Ishikawa (cell line): ENCODE measurements at regions not wholly inside any gene's neighbourhood (a gene's known extent, or its start where the extent isn't known, plus 50 kb on each side); places are given as distances from the start of the nearest gene placed in this dataset.

Experiments used
- CEBPB ChIP-seq: IDR thresholded peaks from 2 replicates; pipeline ENCODE4 v1.6.1; 2012
- CREB1 ChIP-seq: IDR thresholded peaks from 2 replicates; pipeline ENCODE4 v1.6.1; 2012; ENCODE audit warnings: low read depth
- EGR1 ChIP-seq: IDR thresholded peaks from 2 replicates; pipeline ENCODE4 v1.6.1; 2012
- EP300 ChIP-seq: IDR thresholded peaks from 2 replicates; pipeline ENCODE4 v1.6.1; 2012; ENCODE audit warnings: borderline replicate concordance
- FOXM1 ChIP-seq: IDR thresholded peaks from 2 replicates; pipeline ENCODE4 v1.6.1; 2012; ENCODE audit warnings: low read depth, borderline replicate concordance
- NFIC ChIP-seq: IDR thresholded peaks from 2 replicates; pipeline ENCODE4 v1.6.1; 2012
- RAD21 ChIP-seq: IDR thresholded peaks from 2 replicates; pipeline ENCODE4 v1.6.1; 2012; ENCODE audit warnings: low read depth
- TAF1 ChIP-seq: IDR thresholded peaks from 2 replicates; pipeline ENCODE4 v1.6.1; 2012; ENCODE audit warnings: low read depth, mild to moderate bottlenecking
- TCF12 ChIP-seq: IDR thresholded peaks from 2 replicates; pipeline ENCODE4 v1.6.1; 2012; ENCODE audit warnings: low read depth
- TEAD4 ChIP-seq: IDR thresholded peaks from 2 replicates; pipeline ENCODE4 v1.6.1; 2012
- USF1 ChIP-seq: IDR thresholded peaks from 2 replicates; pipeline ENCODE4 v1.6.1; 2012
- YY1 ChIP-seq: IDR thresholded peaks from 2 replicates; pipeline ENCODE4 v1.6.1; 2012; ENCODE audit warnings: low read depth
- ZBTB7A ChIP-seq: IDR thresholded peaks from 2 replicates; pipeline ENCODE4 v1.6.1; 2012; ENCODE audit warnings: low read depth
- TF ChIP-seq, protein P1 (sequence below): IDR thresholded peaks from 2 replicates; pipeline ENCODE4 v1.6.1; 2012; ENCODE audit warnings: low read depth, mild to moderate bottlenecking
- TF ChIP-seq, protein P2 (sequence below): IDR thresholded peaks from 2 replicates; pipeline ENCODE4 v1.6.1; 2012

- TF ChIP-seq TAF1 (no peak), TEAD4 (no peak), FOXM1 (no peak), YY1 (no peak), NFIC (no peak), ZBTB7A (no peak), TCF12 (no peak), CEBPB (no peak), EP300 (no peak), EGR1 (no peak)
- TF ChIP-seq, protein P1, sequence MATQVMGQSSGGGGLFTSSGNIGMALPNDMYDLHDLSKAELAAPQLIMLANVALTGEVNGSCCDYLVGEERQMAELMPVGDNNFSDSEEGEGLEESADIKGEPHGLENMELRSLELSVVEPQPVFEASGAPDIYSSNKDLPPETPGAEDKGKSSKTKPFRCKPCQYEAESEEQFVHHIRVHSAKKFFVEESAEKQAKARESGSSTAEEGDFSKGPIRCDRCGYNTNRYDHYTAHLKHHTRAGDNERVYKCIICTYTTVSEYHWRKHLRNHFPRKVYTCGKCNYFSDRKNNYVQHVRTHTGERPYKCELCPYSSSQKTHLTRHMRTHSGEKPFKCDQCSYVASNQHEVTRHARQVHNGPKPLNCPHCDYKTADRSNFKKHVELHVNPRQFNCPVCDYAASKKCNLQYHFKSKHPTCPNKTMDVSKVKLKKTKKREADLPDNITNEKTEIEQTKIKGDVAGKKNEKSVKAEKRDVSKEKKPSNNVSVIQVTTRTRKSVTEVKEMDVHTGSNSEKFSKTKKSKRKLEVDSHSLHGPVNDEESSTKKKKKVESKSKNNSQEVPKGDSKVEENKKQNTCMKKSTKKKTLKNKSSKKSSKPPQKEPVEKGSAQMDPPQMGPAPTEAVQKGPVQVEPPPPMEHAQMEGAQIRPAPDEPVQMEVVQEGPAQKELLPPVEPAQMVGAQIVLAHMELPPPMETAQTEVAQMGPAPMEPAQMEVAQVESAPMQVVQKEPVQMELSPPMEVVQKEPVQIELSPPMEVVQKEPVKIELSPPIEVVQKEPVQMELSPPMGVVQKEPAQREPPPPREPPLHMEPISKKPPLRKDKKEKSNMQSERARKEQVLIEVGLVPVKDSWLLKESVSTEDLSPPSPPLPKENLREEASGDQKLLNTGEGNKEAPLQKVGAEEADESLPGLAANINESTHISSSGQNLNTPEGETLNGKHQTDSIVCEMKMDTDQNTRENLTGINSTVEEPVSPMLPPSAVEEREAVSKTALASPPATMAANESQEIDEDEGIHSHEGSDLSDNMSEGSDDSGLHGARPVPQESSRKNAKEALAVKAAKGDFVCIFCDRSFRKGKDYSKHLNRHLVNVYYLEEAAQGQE, result no peak
- TF ChIP-seq, protein P2, sequence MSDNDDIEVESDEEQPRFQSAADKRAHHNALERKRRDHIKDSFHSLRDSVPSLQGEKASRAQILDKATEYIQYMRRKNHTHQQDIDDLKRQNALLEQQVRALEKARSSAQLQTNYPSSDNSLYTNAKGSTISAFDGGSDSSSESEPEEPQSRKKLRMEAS, result no peak
These were observed 1011.1 kb upstream of the HS3ST1 start for GRCh38 chr4:12439633-12440305.

DNA sequence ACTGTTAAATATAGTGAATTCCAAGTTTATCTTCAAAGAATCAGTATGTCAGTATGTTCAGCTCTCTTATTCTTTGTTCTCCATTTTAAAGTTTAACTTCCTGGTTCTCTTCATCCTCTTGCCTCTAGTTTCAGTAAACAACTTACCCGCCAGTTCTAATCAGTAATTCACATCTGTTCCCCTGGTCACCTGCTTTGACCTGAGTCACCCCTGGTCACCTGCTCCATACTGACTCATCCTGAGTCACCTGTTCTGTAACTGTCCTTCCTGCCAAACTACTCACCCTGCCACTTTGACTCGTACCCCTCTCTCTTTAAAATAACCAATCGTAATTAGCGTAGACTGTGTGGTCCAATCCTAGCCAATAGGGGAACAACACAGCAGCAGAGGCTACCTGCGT lies 992.7 kb upstream of the HS3ST1 start:
- TF ChIP-seq USF1 (no peak), TAF1 (no peak), CEBPB (no peak), CREB1 (no peak), FOXM1 (no peak), TCF12 (no peak), TEAD4 (no peak), NFIC (no peak), ZBTB7A (no peak), RAD21 (no peak), EGR1 (no peak), EP300 (no peak), YY1 (no peak)
- TF ChIP-seq, protein P2, result no peak
- TF ChIP-seq, protein P1, result no peak

DNA sequence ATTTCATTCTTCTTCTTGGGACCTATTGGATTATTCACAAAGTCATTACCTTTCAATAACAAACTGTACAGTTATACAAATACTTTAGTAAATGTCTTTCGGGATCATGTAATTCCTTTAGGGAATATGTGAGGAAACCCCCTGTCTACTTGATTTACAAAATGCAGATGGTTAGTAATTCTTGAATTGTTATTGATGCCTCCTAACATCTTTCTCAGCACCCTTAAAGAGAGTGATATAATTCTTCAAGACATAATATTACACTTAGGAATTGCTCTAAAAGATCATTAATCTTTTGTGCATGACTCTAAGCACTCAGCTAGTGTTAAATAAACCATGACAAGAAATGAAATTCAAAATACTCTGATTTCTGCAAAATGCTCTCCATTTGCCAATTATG lies 988.1 kb upstream of the HS3ST1 start:
- no peak for TF ChIP-seq TEAD4
- no peak for TF ChIP-seq TAF1
- no peak for TF ChIP-seq ZBTB7A
- TF ChIP-seq EP300, result no peak
- TF ChIP-seq, protein P1, result no peak
- TF ChIP-seq RAD21, result no peak
- no peak for TF ChIP-seq FOXM1

DNA sequence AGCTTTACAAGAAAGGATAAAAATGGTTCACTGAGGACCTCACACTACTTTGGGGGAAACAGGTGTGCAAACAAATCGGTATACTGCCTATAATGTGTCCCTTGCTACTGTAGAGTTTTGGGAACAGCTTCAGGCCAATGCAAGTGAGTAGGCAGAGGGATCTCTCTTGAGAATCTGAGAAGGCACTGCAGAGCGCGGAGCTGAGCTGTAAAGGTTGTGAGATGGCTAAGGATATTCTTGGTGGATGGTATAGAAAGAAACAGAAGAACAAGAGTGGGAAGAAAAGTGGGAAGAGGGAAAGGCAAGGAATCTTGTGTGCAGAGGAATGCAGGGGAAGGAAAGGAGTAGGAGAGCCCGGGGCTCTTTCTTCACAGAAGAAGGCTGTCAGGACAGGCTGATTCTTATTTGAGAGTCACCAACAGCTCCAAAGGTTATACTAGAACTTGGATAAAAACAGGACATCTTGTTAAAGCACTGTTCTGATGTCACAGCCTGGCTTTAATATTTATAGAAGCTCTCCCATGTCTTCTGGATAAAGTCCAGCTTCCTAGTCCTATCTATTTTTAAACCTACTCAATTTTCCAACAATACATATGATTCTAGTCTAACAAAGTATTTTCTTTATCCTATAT lies 985.6 kb upstream of the HS3ST1 start:
- TF ChIP-seq TEAD4, result no peak
- TF ChIP-seq RAD21, result no peak
- TF ChIP-seq FOXM1, result no peak
- TF ChIP-seq TCF12, result no peak
- no peak for TF ChIP-seq CREB1
- TF ChIP-seq YY1, result no peak
- no peak for TF ChIP-seq EP300
- TF ChIP-seq NFIC, result no peak
- TF ChIP-seq, protein P1, result no peak
- no peak for TF ChIP-seq CEBPB
- TF ChIP-seq, protein P2, result no peak
- TF ChIP-seq ZBTB7A, result no peak
- no peak for TF ChIP-seq EGR1
- no peak for TF ChIP-seq USF1
- TF ChIP-seq TAF1, result no peak
